Adipose tissue (tissue), 3 donors: ENCODE measurements at regions not wholly inside any gene's neighbourhood (a gene's known extent, or its start where the extent isn't known, plus 50 kb on each side); places are given as distances from the start of the nearest gene placed in this dataset.
"Not testable (repeated sequence)": the region's sequence is repeated elsewhere in the genome, so short reads cannot be mapped to it uniquely, and the experiment has no call there.

ENCODE experiments used
- H3K27ac ChIP-seq: one replicate; pipeline ENCODE4 v1.5.1; 2013; ENCODE audit warnings: low read depth, low read length
- WGBS, 3 donors: extraction: QIAGEN DNeasy Blood & Tissue Kit; methylation state at CpG; one replicate each; pipeline ENCODE4 v1.1.7; 2013; 5-methylcytosine and 5-hydroxymethylcytosine counted together
- donor health status: healthy with polysubstance abuse.
- donor health status: Bipolar disorder and iron deficiency.
- donor health status: healthy.

DNA sequence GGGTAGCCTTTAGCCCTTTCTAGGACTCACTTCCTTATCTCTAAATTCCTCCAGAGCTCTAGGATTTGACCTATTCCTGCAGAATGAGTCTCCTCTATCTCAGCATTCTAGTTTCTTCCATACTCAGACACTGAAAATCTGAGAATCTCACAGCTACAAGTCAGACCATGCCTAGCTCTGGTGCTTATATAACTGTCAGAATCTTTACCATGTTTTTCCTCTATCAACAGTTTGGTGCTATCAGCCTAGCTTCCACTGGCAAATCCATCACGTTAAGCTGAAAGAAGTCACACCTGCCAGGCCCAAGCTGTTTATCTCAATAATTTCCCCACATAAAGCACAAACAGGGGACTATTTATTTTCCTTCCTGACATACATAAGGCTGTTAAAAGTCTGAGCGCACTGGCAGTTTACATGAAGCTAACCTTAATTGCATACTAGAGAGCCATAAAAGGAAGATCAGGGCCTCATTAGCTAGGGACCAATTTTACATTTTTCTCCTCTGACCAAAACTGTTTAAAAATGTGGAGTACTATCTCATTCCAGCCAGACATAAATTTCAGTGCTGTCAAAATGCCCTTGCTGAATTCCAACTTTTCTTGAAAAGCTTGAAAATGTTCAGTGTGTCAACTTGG, 270.5 kb downstream of the C12orf75 start:
- WGBS, 3 donors = 27 to 71% (median 56%) methylated on average over 2 of the region's 2 CpGs
- H3K27ac ChIP-seq = no peak overlapping the region

DNA sequence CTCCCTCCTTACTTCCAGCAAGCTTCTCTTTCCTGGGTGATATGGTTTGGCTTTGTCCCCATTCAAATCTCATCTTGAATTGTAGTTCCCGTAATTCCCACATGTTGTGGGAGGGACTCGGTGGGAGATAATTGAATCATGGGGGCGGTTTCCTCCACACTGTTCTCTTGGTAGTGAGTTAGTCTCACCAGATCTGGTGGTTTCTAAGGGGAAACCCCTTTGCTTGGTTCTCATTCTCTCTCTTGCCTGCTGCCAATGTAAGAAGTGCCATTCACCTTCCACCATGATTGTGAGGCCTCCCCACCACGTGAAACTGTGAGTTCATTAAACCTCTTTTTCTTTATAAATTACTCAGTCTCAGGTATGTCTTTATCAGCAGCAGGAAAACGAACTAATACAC, 271.8 kb downstream of the C12orf75 start:
- whole genome bisulfite sequencing, 3 donors = 67 to 82% (median 82%) methylated on average over 5 of the region's 5 CpGs

DNA sequence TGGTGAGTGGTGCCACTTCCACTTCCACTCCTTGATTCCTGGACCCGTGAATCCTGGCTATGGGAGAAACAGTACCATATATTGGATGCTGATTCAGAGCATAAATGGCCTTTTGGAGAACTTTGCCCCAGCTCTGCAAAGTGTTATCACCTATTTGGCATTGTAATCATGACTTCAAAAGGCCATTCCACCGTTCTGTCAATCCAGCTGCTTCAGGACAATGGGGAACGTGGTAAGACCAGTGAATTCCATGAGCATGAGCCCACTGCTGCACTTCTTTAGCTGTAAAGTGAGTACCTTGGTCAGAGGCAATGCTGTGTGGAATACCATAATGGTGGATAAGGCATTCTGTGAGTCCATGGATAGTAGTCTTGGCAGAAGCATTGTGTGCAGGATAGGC, 273.8 kb downstream of the C12orf75 start:
- H3K27ac ChIP-seq = not testable (repeated sequence)
- WGBS, 3 donors = 38 to 71% (median 58%) methylated on average over 3 of the region's 3 CpGs

More for the DNA sequence above, 271.8 kb downstream of the C12orf75 start:
- H3K27ac ChIP-seq = not testable (repeated sequence)

DNA sequence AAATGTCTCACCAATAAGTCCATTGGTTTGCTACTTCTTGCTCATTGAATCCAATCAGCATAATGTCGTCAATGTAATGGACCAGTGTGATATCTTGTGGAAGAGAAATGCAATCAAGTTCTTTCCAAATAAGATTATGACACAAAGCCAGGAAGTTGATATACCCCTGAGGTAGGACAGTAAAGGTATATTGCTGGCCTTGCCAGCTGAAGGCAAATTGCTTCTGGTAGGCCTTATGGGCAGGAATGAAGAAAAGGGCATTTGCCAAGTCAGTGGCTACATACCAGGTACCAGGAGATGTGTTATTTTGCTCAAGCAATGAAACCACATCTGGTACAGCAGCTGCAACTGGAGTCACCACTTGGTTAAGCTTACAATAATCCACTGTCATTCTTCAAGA, 276.1 kb downstream of the C12orf75 start:
- 79 to 94% (median 94%) methylated on average over 1 of the region's 1 CpG for WGBS, 3 donors
- not testable (repeated sequence) for H3K27ac ChIP-seq

DNA sequence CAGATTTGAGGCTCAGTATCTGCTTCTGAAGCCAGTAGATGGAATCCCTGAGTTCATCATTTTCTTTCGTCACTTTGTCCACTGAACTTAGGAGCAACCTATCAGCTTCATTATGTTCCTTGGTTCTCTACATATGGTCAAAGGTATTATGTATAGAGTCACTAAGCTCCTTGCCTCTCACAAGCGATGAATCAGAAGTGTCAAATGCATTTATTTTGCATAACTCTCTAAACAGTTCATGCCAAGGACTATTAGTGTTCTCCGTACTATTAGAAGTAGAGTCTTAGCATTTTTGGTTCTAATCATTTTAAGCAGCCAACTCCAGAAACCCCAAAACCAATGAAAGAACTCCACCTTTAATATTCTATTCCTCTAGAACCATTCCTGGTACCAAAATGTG, 278.5 kb downstream of the C12orf75 start:
- H3K27ac ChIP-seq = not testable (repeated sequence)
- WGBS, 3 donors = 78 to 94% (median 87%) methylated on average over 3 of the region's 3 CpGs

DNA sequence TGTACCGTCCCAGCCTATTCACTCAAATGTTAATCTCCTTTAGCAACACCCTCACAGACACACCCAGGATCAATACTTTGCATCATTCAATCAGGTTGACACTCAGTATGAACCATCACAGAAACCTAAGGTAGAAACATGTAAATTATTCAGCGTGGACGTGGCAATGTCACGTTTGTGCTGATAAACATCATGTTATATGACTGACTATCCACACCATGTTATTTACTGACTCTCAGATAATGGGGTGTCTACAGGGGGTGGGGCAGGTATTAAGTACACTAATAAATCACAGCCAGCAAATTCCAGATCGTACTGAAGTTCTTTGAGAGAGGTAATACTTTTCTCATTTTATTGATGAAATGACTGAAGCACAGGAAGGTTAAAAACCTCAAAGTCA, 280.0 kb downstream of the C12orf75 start:
- H3K27ac ChIP-seq = no peak overlapping the region
- 47 to 87% (median 87%) methylated on average over 5 of the region's 5 CpGs for WGBS, 3 donors

DNA sequence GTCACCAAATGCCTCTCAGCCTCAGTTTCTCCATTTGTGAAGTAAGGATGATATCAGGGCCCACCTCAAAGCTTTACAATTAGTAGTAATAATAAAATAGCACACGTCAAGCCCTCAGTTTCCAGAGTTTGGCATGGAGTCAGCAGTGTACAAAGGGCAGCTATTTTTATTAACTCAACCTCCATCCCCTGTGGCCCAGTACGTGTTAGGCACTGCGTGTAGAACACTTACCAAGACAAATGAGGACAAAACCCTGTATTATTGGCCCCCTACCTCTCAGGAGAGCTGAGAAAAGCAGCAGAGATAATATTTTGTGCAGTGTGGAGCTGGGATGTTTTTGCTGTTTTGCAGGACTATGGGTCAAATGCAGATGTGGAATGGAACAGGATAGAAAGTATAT, 280.8 kb downstream of the C12orf75 start:
- 42 to 67% (median 50%) methylated on average over 3 of the region's 3 CpGs for WGBS, 3 donors
- no peak overlapping the region for H3K27ac ChIP-seq

DNA sequence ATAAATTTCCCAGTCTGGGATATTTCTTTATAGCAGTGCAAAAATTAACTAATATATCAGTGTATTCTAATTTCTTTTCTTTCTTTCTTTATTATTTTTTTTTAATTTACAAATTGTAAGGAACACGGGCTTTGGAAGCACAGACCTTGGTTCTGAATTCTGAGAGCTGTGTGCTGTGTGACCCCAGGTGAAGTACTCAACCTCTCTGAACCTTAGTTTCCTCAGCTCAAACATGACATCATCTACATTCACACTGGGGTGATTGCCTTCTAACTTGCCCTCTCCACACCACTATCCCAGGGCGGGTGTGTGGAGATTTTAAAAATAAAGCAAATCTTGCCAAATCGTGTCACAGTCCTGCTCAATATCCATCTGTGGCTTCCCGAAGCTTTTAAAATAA, 282.8 kb downstream of the C12orf75 start:
- no peak overlapping the region for H3K27ac ChIP-seq
- 71 to 91% (median 85%) methylated on average over 4 of the region's 4 CpGs for WGBS, 3 donors

DNA sequence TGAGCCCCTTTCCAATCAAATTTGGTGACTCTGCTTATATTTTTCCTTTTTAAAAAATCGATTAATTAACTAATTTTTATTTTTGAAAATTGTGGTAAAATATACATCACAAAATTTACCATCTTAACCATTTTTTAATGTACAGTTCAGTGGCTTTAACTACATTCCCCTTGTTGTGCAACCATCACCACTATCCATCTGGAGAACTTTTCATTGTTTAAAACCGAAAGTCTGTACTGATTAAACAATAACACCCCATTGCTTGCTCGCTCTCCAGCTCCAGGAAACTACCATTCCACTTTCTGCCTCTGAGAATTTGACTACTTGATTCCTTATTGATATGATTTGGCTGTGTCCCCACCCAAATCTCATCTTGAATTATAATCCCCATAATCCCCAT, 283.4 kb downstream of the C12orf75 start:
- H3K27ac ChIP-seq = no peak overlapping the region
- 72 to 81% (median 81%) methylated on average over 3 of the region's 3 CpGs for WGBS, 3 donors

DNA sequence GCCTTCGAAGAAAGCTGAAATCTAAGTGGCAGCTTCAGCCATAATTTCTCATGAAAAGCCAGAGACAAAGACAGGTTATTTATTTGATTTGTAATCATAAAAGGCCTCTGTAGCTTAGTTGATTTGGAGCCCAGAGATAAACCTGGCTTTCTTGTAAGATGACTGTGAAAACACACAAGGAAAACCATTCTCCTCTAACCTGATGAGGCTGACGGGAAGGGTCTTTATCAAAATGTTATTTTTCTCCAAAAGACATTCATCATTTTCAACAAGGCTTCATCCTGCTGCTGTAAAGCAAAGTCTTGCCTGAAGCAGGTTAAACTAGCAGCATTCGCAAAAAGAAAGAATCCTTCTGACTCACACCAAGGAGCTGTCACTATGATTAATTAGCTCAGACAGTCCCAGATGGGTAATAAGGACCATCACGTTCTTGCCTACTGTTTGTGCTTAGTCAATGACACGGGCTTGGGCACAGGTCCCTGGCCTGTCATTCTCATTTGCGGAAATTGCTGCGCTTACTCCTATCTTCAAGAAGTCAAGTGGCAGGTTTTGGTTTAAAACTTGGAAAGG, 286.6 kb downstream of the C12orf75 start:
- WGBS, 3 donors = 58 to 73% (median 70%) methylated on average over 7 of the region's 7 CpGs

DNA sequence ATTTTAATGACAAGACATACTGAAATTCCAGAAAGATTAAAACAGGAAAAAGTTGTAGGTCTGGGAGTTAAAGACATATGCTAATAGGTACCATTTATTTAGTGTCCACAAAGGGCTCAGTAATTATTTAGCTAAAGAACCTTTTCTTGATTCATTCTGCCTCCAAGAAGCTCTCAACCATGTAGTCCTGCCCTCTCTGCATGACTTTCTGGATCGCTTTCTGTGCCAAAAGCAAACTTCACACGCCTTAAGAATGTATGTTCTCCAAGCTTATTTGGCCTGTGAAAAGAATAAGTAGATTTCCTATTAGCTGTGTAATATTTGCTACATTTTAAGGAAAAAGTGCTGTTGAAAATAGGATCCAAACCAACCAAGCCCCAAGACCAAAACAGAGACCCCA, 291.7 kb downstream of the C12orf75 start:
- no peak overlapping the region for H3K27ac ChIP-seq
- 76 to 89% (median 83%) methylated on average over 2 of the region's 2 CpGs for WGBS, 3 donors

More for the DNA sequence above, 286.6 kb downstream of the C12orf75 start:
- no peak overlapping the region for H3K27ac ChIP-seq

DNA sequence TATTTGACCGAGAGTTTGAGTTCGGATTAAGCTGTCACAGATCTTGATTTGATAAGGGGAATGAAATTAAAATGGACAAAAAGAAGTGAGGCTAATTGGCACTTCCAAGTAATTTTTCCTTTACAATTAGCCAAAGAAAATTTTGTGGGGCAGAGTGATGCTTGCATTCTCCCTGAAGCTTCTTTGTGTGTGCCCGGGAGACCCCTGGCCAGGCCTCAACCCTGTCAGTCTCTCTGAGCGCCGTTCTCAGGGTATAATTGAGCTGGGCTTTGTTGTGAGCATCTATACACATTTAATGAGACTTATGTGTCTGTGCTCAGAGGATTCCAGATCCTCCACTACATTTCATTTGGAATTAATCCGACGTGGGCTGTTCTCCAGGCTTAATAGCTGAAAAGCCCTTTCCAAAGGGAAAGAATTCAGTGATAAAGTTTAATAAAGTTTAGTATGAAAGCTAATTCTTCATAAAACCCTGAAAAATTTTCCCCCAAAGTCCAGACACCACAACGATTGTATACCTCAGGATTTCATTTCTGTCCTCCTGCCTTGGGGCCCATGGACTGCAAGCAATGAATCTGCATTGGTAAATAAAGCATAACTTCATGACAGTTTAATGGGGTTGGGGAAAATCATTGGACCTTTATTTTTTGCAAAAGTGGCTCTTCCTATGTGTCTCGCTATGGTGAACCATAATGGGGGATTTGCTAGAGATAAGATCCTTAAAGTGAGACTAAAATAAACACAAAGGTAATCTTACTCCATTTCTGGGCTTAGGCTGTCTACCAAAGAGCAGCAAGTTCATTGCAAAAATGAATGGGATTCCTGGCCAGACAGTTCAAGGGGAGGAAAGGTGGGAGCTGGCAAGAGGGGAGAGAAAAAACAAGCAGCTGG, 292.6 kb downstream of the C12orf75 start:
- H3K27ac ChIP-seq = no peak overlapping the region
- 76 to 84% (median 77%) methylated on average over 9 of the region's 9 CpGs for WGBS, 3 donors

DNA sequence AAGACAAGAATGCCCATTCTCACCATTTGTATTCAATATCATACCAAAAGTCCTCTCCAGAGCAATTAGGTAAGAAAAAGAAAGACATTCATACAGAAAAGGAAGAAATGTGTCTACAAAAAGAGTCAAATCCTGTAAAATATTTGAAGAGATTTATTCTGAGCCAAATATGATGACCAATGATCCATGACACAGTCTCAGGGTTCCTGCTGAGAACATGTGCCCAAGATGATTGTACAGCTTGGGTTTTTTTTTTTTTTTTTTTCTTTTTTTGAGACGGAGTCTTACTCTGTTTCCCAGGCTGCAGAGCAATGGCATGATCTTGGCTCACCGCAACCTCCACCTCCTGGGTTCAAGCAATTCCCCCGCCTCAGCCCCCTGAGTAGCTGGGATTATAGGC, 296.2 kb downstream of the C12orf75 start:
- WGBS, 3 donors = 92 to 96% (median 96%) methylated on average over 3 of the region's 3 CpGs
- H3K27ac ChIP-seq = no peak overlapping the region

DNA sequence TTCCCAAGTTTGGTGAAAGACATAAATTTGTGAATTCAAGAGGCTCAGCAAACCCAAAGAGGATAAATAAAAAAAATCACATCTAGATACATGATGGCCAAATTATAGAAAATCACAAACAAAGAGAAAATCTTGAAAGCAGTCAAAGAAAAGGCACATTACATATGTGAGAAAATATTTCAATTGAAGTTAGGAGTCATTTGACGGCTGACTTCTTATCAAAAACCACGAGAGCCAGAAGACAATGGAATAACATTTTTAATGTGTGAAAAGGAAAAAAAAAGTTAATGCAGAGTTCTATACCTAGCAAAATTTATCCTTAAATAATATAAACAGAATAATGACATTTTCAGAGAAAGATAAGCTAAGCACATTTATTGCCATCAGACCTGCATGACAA, 307.0 kb downstream of the C12orf75 start:
- WGBS, 3 donors = 74 to 92% (median 84%) methylated on average over 2 of the region's 2 CpGs
- H3K27ac ChIP-seq = no peak overlapping the region

DNA sequence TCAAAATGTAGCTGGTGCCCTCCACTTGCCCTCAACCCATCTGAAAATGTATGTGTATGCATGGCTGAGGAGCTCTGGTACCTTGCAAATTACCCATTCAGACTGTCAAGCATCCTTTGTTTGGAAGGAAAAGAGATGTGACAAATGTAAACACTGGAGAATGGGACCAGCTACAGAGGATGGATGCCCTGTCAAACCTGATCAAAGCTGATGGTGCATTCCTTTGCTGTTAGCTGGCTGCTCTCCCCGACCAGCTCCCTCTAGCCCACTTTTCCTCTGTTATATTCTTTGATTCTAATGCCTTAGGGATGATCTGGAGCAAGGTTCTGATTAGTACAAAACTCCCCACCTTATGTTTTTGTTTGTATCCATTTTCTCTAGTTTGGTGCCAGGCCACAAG, 310.3 kb downstream of the C12orf75 start:
- no peak overlapping the region for H3K27ac ChIP-seq
- 36 to 56% (median 41%) methylated on average over 1 of the region's 1 CpG for WGBS, 3 donors

DNA sequence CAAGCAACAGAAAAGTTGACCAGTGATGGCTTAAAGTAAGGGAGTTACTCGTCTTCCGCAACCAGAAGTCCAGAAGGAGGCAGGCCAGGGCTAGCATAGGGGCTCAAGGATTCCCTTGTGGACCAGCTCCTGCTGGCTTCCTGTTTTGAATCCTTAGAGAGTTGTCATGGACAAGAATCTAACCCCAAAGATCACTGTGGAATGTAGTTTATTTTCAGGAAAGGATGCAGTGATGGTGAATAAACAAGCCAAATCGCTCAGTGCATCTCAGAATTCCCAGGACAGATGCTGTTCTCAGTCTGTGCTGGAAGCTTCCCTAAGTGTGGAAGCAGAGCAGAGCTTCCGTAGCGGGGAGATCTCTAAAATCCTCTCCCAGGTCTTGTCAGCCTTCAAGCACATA, 311.3 kb downstream of the C12orf75 start:
- whole genome bisulfite sequencing, 3 donors = 71 to 87% (median 78%) methylated on average over 5 of the region's 5 CpGs
- H3K27ac ChIP-seq = no peak overlapping the region

DNA sequence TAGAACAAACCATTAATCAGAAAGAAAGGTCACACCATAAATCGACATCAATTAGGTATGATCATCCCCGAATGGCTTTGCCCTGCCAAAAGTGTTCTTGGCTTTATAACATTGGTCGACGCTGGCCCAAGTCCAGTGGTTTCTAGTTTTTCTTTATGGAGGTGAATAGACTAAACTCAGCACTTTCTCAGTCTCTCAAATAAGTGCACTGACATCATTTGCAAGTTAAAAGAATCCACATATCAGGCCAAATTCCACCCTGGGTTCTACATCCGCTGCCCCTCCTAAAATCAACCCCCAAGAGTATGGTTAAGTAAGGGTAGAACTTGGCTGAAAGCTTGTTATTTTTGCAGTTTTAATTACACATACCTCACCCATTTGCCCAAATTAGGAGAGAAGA, 314.3 kb downstream of the C12orf75 start:
- no peak overlapping the region for H3K27ac ChIP-seq
- 46 to 73% (median 56%) methylated on average over 5 of the region's 5 CpGs for WGBS, 3 donors

DNA sequence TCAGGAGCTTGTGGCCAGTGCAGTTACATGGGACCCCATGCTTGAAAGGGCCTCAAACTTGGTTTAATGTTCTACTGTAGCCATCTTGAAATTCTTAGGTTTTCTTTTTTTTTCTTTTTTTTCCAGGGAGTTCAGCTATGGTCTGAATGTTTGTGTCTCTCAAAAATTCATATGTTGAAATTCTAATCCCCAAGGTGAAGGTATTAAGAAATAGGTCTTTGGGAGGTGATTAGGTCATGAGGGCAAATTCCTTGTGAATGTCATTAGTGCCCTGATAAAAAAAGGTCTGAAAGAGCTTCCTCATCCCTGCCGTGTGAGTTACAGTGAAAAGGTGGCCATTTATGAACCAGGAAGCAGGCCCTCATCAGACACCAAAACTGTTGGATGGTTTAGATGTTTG, 324.1 kb downstream of the C12orf75 start:
- H3K27ac ChIP-seq = no peak overlapping the region
- WGBS, 3 donors = 57 to 70% (median 66%) methylated on average over 1 of the region's 1 CpG

DNA sequence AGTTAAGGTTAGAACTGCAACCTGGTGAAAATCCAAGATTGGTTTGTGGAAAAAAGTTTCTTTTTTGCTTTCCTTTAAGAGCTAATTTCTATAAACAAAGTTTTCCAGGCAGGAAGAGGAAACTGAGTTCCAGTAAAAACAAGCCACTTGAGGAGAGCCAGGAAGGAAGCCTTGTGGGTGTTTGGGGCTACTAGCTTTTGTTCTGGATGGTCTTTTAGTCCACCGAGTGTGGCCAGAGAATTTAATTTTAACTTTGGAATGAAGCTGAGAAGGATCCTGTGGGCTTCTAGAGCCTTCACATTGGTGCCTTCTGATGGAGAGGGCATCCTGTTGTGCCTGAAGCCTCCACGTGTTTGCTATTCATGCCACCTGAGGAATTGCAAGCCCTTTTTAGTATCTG, 327.9 kb downstream of the C12orf75 start:
- 46 to 64% (median 51%) methylated on average over 2 of the region's 2 CpGs for WGBS, 3 donors
- H3K27ac ChIP-seq = no peak overlapping the region
